ENCODE measurements at regions not wholly inside any gene's neighbourhood (a gene's known extent, or its start where the extent isn't known, plus 50 kb on each side); places are given as distances from the start of the nearest gene placed in this dataset.

GRCh38 chr17:33798308-33798707 lies 456.8 kb upstream of the CCL2 start:
- no peak for DNase-seq

- no peak for DNase-seq
Observed at GRCh38 chr17:33802349-33803198, 452.5 kb upstream of the CCL2 start.

- no peak for DNase-seq
Observed at GRCh38 chr17:33803199-33803685, 451.8 kb upstream of the CCL2 start.

DNA sequence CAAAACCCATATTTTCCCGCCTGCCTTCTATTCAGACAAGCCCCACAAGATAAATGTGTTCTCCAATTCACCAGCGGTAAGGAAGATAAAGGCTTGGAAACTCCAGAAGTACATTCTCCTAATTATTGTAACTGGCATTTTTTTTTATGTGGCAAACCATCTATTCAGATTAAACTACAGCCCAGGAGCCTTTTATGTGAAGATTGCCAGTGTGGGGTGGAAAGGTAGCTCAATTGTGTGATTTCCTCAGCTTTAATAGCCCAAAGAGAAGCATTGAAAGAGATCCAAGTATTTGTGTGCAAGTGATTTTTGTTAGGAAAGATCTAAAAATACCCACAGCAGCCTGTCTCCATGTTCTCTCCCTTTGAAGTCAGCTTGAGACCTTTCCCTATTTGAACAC lies 451.4 kb upstream of the CCL2 start:
- no peak for DNase-seq

DNA sequence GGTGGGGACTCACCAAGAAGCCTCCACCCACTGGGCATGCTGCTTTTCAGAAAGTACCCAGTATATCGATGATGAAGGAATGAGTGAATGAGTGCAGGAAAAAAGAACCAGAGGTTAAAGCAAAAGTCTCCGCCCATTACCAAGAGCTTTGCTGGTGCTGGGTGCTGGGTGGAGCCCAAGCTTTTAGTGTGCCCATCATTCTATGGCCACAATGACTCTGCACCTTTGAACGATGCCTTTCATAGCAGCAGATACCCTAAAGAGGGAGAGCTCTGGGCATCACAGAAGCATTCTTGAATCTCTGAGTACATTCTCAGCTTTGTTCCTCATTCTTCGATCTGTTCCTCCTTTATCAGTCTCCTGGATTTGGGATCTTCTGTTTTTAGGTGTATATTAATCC lies 450.7 kb upstream of the CCL2 start:
- no peak for DNase-seq

DNA sequence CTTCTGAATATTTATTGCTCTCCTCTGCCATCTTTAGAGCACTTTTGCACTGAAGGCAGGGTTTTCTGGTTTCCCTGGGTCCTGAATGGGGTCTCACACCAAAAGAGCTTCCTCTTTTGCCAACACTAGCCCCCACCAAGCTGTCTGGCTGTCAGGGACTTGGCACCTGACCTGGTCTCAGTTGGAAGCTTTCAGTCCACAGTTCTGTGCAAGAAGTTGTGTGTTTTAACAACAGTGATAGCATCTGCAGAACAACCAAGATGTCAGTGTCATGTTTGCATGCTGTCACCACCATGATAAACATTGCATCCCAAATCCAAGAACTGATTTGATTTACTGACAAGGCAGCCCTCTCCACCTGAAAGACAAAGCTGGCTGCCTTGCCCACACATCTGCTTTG lies 448.5 kb upstream of the CCL2 start:
- no peak for DNase-seq

DNA sequence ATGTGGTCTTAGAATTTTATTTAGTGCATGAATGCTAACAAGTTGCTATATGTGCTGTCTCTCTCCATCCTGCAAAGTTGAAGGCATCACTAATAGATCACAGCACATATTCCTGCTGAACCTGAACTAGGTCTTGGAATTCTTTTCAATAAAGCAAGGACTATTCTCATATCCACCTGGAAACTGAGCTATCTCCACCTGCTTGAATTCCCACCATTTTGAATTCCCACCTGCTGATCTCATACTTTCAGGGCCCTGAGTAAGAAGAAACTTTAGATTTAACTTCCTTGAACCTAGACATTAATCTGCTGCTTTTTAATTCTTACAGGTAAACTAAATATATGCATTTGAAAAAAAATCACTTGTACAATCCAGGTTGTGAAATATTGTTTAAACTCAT lies 445.3 kb upstream of the CCL2 start:
- DNase-seq = no peak

DNA sequence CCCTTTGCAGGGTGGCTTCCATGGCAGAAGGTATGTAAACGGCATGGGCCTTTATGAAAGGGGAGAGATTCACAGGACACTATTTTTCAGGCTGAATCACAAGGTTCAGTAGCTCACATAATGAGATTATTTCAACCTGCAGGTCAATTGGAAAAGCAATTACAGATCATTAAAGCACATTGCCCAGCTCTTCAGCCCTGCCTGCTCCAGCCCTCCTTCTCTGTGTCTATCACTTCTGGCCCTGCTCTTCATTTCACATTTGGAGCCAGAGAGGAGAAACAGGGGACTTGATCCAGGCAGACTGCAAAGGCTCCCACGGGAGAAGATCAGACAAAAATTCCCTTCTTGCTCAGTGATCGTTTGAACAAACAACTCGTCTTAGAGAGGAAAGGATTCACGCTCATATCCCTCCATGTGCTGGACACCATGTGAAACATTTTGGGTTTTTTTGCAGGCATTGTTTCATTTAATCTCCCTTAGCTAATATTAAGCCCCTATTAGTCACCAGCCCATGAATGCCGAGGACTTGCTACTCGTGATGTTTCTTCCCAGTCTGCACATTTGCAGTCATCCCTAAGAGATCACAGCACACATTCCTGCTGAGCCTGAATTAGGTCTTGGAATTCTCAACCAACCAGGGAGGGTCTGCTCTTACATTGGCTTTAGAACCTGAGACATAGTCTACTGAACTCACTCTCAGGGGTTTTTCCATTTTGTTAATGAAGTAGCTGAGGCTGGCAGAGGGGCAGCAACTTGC lies 443.9 kb upstream of the CCL2 start:
- DNase-seq = no peak

DNA sequence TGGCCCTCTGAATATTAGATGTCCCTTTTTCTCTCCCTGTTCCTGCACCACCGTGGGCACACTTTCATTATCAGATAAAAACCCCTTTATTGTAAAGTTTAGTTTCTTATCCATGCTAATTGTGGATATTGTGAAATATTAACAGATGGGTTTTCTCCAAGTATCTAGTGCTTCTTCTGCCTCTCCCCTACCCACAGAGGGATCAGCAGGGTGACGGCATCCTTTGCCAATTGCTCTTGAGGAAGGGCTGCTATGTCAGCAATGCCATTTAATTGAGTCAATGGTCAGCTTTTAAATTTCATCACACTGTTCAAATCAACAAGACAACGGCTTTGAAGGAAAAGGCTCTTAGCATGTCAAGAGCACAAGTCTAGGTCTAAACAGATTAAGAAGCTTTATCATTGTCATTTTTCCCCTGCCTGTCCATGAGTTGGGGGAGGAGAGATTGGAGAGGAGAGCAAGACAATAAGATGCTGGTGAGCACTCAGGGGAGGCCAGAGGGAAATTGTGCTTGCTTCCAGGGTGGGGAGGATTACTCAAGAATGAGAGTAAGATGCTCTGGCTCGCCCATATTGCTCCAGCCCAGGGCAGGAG lies 443.0 kb upstream of the CCL2 start:
- DNase-seq = no peak

DNA sequence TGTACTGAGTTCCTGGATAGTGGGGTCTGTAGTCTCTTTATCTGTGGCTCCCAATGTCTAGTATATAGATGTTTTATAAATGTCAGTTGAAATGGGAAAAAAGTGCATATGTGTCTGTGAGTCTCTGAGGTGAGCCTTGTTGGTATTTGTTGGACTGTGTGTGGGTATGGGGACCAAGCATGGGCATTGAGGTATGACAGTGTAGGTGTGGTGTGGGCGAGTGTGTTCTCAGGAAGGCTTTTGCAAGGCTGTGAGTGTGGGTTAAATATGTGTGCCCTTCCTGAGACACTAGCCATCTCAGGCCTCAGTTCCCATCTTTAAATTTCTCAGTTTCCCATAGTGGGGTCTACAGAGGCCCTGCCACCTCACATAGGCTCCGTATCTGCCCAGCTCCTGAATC lies 440.2 kb upstream of the CCL2 start:
- no peak for DNase-seq

DNA sequence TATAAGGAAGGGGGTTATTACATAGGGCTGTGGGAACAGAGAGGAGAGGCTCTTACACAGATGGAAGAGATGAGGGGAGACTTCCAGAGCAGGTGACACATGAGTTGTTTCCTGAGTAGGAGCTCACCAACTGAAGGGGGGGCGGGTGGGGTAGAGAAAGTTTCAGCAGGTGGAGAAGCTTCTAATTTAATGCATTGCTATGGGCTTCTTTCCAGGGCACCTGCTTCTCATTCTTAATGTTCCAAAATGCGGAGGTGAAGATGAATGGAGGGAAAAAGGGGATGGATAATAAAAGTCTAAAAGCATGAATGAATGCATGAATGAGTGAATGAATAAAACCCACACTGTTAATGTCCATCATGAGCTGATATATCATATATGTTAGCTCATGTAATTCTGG lies 439.0 kb upstream of the CCL2 start:
- DNase-seq = no peak

DNA sequence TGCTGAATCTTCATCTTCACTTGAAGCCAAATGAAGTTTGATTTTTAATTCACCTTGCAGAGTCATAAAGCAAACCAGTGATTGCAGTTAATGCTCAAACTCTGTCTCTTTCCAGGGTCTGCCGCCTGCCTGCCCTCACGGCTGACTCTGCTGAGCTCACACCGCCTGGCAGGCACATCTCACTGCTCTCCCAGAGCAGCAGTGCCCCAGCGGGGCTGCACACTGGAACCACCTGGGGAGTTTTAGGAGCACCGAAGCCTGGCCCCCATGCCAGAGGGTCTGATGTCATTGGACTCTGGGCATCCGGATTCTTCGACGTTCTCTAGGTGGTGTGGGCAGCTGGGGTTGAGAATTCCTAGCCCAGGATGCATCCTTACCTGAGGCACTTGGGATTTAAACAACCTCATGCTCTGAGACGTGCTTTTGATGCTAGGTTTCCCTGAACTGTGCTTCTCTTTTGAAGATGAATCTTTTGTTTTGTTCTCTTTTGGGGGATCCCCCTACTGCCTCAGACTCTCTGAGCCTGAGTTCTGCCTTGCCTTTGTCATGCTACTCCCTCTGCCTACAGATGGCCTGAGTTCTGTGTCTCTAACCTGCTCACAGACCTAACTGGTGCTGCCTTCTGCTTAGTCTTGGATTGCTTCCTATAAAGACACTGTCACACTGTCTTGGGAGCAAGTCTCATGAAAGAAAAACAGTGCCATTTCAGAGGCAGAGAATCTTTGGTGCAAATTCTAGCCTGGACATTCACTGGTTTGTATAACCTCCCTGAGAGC lies 438.1 kb upstream of the CCL2 start:
- DNase-seq = no peak

DNA sequence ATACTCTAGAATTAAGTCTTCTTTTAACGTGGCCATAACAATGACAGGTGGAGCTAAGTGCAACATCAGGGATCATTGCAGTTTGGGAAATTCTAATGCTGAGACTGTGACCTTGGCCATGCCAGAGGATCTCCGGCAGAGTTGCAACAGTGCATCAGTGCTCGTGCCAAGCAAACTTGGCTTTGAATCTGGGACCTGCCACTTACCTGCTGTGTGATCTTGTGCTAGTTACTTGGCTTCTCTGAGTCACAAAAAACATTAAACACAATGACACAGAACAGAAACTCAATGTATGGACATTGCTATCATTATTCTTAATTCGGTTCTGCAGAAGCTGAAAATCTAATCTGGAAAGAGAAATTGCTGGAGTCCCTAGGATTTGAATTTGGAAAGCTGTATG lies 435.5 kb upstream of the CCL2 start:
- no peak for DNase-seq

DNA sequence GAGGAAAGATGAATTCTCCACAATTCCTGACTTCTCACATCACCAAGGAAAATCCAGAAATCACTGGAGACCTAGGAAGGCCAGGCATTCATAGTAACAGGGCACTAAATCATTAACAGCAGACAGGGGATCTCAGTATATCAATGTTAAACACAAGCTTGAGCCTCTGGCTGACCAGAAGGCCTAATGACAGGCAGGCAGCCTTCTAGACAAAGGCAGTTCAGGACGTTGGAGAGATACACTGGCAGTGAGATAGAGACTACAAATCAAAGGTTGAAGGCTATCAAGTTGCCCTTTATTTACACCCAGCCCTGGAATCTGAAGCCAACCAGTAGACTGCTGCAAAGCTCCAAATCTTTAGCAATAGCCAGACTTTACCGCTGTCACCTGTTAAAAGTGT lies 422.8 kb upstream of the CCL2 start:
- no peak for DNase-seq

DNA sequence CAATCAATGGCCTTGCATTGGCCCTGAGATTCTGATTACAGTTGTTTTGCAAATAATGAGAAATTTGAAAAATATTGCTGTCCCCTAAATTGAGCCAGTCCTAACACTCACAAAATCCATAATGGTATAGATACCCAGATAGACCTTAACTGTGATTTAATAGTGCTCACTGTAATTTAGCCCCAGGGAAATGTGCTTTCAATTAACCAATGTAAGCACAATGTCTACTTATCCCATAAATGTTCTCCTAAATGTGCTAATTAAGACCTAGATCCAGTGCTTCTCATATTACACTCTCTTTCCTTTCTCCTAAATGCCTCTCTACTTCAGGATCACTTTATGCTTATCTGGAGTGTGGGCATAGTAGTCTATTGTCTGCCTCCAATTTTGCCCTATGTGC lies 417.8 kb upstream of the CCL2 start:
- DNase-seq = no peak

- DNase-seq = no peak
Observed at GRCh38 chr17:33838281-33838680, 416.8 kb upstream of the CCL2 start.

DNA sequence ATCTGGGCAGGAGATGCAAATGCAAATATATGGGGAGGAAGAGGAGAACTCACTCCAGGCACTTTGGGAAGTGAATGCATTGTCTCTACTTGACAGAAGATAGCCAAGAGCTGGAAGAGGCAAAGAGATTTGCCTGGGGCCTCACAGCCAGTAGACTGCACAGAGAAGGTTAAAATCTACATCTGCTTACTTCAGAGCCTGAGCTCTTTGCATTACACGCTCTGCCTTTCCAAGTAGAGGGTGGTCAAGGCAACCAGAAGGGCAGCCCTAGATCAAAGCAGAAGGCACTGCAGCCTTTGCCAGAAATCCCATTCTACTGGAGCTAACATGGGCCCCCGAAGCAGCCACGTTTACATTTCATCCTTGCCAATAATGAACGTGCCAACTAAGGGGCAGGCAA lies 407.2 kb upstream of the CCL2 start:
- DNase-seq = no peak

DNA sequence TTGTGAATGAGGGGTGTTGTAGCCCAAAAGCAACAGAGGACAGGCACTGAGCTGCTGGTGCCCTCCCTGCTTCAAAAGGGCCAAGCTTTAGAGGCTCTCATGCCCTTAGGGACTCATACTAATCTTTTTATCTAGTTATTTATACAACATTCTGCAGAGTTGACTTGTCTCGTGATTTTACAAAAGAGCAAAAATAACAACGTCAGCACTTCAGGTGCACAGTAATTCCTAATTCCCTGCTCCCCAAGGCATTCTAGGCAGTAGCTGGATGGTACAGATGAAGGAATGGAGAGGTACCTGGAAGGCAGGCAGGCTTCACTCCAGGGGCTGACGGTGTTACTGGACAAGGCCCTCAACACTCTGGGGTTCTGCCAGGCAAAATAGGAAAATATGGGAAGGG lies 406.7 kb upstream of the CCL2 start:
- DNase-seq = no peak

DNA sequence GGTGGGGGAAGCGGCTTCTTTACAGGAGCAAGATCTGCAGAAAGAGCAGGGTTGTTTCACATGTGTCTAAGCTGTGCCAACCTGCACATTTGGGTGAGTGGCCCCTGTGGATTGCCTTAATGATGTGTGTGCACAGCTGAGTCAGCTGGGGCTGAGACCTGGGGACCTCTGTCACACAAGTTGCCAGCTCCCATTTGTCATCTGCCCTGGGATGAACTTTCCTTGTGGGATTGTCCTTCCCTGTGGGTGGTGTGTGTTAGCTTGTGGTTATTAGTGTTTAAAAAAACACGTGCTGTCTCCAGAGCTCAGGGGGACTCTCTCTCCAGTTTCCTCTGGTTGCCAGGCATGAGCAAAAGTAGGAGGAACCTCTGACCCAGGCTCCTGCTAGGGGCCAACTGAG lies 400.5 kb upstream of the CCL2 start:
- no peak for DNase-seq

DNA sequence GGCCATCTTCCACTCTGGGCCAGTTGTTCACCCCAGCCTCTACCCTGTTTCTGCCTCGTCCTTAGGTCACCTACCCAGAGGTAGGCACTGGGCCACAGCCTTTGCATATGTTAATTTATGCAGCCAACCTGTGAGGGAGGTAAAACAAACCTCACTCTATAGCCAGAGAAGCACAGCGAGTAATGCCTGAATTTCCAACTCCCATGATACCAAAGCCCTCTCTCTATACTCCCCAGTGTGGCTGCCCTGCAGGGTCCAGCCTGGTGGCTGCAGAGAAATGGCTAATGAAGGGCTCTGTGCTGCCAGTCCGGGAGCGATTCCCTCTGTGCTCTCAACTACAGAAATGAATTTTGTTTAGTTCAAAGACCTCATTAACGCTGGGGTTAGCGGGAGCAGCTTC lies 397.0 kb upstream of the CCL2 start:
- no peak for DNase-seq

DNA sequence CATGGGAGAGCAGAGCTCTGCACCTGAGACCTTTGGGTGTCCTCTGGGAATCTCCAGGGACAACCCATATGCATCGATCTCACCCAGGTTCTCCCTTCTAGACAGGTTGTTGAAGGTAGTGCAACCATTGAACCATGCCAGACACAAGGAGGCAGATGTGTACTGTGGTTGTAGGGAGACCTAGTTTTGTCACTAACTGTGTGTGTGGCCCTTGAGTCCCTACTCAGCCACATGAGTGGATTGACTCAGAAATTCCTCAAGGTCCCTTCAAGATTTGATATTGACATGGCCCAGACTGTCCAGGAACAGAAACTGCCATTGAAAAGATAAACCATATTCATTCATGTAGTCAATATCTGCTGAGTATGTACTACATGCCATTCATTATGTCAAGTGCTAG lies 396.4 kb upstream of the CCL2 start:
- no peak for DNase-seq

DNA sequence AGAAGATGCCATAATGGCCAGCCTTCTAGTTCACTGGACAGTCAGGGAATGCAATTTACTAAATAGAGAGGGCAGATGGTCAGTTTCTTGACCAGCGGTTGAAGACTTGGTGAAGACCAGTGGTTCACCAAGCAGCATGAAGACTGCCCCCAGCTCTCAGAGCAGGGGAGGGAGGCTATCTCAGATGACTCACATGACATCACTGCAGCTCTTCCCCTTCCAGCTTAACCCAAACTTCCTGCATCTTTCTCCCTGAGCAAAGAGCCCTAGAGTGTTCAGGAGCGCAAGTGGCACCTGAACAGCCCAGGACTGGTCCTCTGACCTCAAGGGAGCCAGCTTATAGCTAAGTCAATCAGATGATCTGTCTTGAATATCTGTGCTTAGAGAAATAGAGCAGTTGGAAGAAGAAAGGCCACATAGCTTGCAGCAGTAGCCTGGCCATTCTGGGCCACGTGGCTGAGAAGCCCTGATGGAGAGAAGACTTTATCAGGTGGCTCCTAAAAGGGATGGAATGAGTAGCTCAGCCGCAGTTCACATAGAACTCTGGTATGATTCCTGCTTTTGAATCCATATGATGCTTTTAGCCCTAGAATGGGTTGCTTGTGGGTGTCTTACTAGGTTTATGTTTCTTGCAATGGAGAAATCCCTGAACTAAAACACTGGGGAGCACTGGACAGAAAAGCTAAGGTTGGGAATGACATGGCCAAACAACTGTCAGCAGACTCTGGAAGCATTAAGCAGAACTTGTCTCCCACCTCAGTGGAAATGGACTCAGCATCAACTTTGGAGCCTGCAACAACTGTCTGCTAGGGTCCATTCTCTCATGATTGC lies 392.1 kb upstream of the CCL2 start:
- no peak for DNase-seq

All from stimulated activated CD4-positive, alpha-beta T cell treated with anti-CD3 and anti-CD28 coated beads, Interleukin-4, amount 100 ng/mL, for 1 hour (primary cell).